ENCODE measurements at regions not wholly inside any gene's neighbourhood (a gene's known extent, or its start where the extent isn't known, plus 50 kb on each side); places are given as distances from the start of the nearest gene placed in this dataset.

DNA sequence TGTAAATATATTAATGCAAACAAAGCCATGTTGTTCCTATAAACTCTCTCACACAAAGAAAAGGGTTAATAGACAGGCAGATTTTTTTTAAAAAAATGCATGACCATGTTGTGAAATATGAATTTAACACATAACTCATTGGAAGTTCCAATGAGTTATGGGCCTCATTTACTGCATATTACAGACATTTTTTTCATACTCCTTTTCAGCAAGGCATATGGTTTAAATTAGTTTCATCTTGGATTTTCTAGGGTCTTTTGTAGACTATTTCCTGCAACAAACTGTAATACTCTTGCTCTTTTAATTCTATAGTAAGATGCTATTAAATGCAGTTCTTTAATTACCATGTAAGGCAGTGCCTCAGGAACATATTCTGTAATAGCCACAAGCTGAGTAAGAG is 323.1 kb downstream of the GBA3 start:
- no peaks in the 10 kb centered on the region for H3K27me3 ChIP-seq (ENCODE audit: control insufficient read depth, insufficient read depth, low read length, poor library complexity, severe bottlenecking)
- H3K27ac ChIP-seq (ENCODE audit: insufficient read depth, low read depth, low read length, poor library complexity, severe bottlenecking), result no peak overlapping the region
- no peak overlapping the region for H3K4me3 ChIP-seq (ENCODE audit: insufficient read depth, low read depth, low read length)
- H3K9me3 ChIP-seq (ENCODE audit: control insufficient read depth, low read length), result no peaks in the 10 kb centered on the region
- no peaks in the 10 kb centered on the region for H3K36me3 ChIP-seq (ENCODE audit: control insufficient read depth, insufficient read depth, low read length)
- no peaks in the 10 kb centered on the region for H3K4me1 ChIP-seq (ENCODE audit: control insufficient read depth, insufficient read depth, low read length)

DNA sequence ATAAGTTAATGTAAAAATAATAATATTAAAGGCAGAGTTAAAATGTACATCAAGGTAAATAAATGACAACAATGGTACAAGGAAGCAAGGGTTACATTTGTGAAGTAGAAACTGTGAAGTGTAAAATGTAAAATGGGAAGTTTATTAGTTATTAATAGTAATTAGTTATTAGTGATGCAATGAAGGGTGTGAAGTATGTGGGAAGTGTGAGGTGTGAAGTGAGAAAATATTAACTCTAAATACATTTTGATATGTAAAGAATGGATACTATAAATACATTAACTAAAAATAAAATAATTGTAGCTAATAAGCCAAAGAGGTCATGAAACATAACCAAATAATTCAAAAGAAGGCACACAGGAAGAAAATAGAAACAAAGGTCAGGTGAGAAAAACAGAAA is 316.4 kb downstream of the GBA3 start:
- H3K36me3 ChIP-seq (ENCODE audit: control insufficient read depth, insufficient read depth, low read length), result no peaks in the 10 kb centered on the region
- H3K27ac ChIP-seq (ENCODE audit: insufficient read depth, low read depth, low read length, poor library complexity, severe bottlenecking), result no peak overlapping the region
- no peaks in the 10 kb centered on the region for H3K27me3 ChIP-seq (ENCODE audit: control insufficient read depth, insufficient read depth, low read length, poor library complexity, severe bottlenecking)
- no peaks in the 10 kb centered on the region for H3K4me1 ChIP-seq (ENCODE audit: control insufficient read depth, insufficient read depth, low read length)
- H3K4me3 ChIP-seq (ENCODE audit: insufficient read depth, low read depth, low read length), result no peak overlapping the region
- no peaks in the 10 kb centered on the region for H3K9me3 ChIP-seq (ENCODE audit: control insufficient read depth, low read length)

DNA sequence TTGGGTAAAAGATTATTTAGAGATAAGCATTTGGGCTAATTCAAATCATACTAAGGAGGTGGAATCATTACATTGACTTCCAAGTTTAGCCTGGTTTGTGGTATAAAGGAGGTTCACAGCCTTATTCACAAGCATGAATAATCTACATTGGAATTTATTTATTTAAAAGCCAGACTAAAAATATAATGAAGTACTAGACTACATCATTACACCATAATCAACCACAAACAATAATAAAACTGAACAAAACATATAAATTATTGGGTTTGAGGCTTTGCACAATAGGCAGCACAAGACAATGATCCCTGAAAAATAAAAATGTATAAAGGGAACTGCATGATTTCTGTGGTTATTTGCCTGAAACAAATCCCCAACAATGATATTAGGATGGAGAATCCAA is 314.0 kb downstream of the GBA3 start:
- no peaks in the 10 kb centered on the region for H3K27me3 ChIP-seq (ENCODE audit: control insufficient read depth, insufficient read depth, low read length, poor library complexity, severe bottlenecking)
- H3K4me3 ChIP-seq (ENCODE audit: insufficient read depth, low read depth, low read length), result no peak overlapping the region
- no peaks in the 10 kb centered on the region for H3K9me3 ChIP-seq (ENCODE audit: control insufficient read depth, low read length)
- no peaks in the 10 kb centered on the region for H3K4me1 ChIP-seq (ENCODE audit: control insufficient read depth, insufficient read depth, low read length)
- H3K36me3 ChIP-seq (ENCODE audit: control insufficient read depth, insufficient read depth, low read length), result no peaks in the 10 kb centered on the region
- no peak overlapping the region for H3K27ac ChIP-seq (ENCODE audit: insufficient read depth, low read depth, low read length, poor library complexity, severe bottlenecking)

- Histone ChIP-seq H3K27ac (ENCODE audit: insufficient read depth, low read depth, low read length, poor library complexity, severe bottlenecking) (no peak overlapping the region), H3K9me3 (ENCODE audit: control insufficient read depth, low read length) (no peaks in the 10 kb centered on the region)
- 94 to 100% methylated on average over 1 of the region's 1 CpG for WGBS, 2 experiments
These were observed 313.0 kb downstream of the GBA3 start for GRCh38 chr4:23005691-23006090.

GRCh38 chr4:23001478-23001877 is 308.7 kb downstream of the GBA3 start:
- no peaks in the 10 kb centered on the region for H3K9me3 ChIP-seq (ENCODE audit: control insufficient read depth, low read length)
- no peak overlapping the region for H3K27ac ChIP-seq (ENCODE audit: insufficient read depth, low read depth, low read length, poor library complexity, severe bottlenecking)
- WGBS, 2 experiments, result 94 to 95% methylated on average over 2 of the region's 2 CpGs
- H3K36me3 ChIP-seq (ENCODE audit: control insufficient read depth, insufficient read depth, low read length), result no peaks in the 10 kb centered on the region
- no peaks in the 10 kb centered on the region for H3K4me1 ChIP-seq (ENCODE audit: control insufficient read depth, insufficient read depth, low read length)
- H3K27me3 ChIP-seq (ENCODE audit: control insufficient read depth, insufficient read depth, low read length, poor library complexity, severe bottlenecking), result no peaks in the 10 kb centered on the region
- no peak overlapping the region for H3K4me3 ChIP-seq (ENCODE audit: insufficient read depth, low read depth, low read length)

More at GRCh38 chr4:23005691-23006090, 313.0 kb downstream of the GBA3 start:
- Histone ChIP-seq H3K4me1 (ENCODE audit: control insufficient read depth, insufficient read depth, low read length) (no peaks in the 10 kb centered on the region), H3K27me3 (ENCODE audit: control insufficient read depth, insufficient read depth, low read length, poor library complexity, severe bottlenecking) (no peaks in the 10 kb centered on the region), H3K36me3 (ENCODE audit: control insufficient read depth, insufficient read depth, low read length) (no peaks in the 10 kb centered on the region), H3K4me3 (ENCODE audit: insufficient read depth, low read depth, low read length) (no peak overlapping the region)

DNA sequence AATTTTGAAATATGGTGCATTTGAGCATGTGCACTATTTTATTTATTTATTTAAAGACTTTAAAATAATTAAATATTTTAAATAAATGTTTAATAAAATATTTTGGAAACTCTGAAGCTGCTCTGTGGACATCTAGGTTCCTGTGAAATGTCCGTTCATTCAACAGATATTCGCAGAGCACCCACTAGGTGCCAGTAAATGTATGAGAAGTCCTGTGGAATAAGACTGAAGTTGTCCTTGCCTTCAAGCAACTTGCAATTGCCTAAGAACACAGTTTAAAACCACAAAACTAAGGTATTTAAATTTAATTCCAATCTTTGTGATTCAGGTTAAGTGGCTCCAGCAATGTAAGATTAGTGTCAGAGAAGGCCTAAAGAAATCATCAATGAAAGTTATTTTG is 306.7 kb downstream of the GBA3 start:
- Histone ChIP-seq H3K36me3 (ENCODE audit: control insufficient read depth, insufficient read depth, low read length) (no peaks in the 10 kb centered on the region), H3K27me3 (ENCODE audit: control insufficient read depth, insufficient read depth, low read length, poor library complexity, severe bottlenecking) (no peaks in the 10 kb centered on the region), H3K4me3 (ENCODE audit: insufficient read depth, low read depth, low read length) (no peak overlapping the region), H3K9me3 (ENCODE audit: control insufficient read depth, low read length) (no peaks in the 10 kb centered on the region), H3K4me1 (ENCODE audit: control insufficient read depth, insufficient read depth, low read length) (no peaks in the 10 kb centered on the region), H3K27ac (ENCODE audit: insufficient read depth, low read depth, low read length, poor library complexity, severe bottlenecking) (no peak overlapping the region)
- whole genome bisulfite sequencing, 2 experiments, result 94 to 98% methylated on average over 2 of the region's 2 CpGs

DNA sequence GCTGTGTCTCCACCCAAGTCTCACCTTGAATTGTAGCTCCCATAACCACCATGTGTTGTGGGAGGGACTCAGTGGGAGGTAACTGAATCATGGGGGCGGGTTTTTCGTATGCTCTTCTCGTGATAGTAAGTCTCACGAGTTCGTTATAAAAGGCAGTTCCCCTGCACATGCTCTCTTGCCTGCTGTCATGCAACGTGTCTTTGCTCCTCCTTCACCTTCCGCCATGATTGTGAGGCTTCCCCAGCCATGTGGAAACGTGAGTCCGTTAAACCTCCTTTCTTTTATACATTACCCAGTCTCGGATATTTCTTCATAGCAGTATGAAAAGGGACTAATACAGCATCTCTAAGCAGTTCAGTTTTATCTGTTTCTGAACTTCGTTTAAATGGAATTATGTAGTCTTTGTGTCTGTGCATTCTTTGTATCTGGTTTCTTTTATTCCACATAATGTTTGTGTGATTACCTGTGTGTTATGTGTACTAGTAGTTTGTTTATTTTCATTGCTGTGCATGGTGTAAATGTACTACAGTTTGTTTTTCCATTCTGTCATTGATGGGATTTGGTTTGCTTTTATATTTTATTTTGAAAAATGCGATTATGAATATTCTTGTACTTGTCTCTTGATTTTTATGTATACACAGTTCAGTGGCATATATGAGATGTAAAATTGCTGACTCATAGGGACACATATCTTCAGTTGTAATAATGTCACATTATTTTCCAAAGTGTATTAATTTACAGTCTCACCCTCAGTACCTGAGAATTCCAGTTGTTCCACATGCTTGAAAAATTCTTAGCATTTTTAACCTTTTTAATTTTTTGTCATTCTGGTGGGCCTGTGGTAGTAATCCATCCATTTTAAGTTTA is 304.9 kb downstream of the GBA3 start:
- H3K27me3 ChIP-seq (ENCODE audit: control insufficient read depth, insufficient read depth, low read length, poor library complexity, severe bottlenecking), result no peaks in the 10 kb centered on the region
- H3K36me3 ChIP-seq (ENCODE audit: control insufficient read depth, insufficient read depth, low read length), result no peaks in the 10 kb centered on the region
- no peak overlapping the region for H3K27ac ChIP-seq (ENCODE audit: insufficient read depth, low read depth, low read length, poor library complexity, severe bottlenecking)
- WGBS, 2 experiments, result 96 to 97% methylated on average over 12 of the region's 12 CpGs
- no peak overlapping the region for H3K4me3 ChIP-seq (ENCODE audit: insufficient read depth, low read depth, low read length)
- H3K9me3 ChIP-seq (ENCODE audit: control insufficient read depth, low read length), result no peaks in the 10 kb centered on the region
- no peaks in the 10 kb centered on the region for H3K4me1 ChIP-seq (ENCODE audit: control insufficient read depth, insufficient read depth, low read length)

- H3K27ac ChIP-seq (ENCODE audit: insufficient read depth, low read depth, low read length, poor library complexity, severe bottlenecking), result no peak overlapping the region
- no peaks in the 10 kb centered on the region for H3K36me3 ChIP-seq (ENCODE audit: control insufficient read depth, insufficient read depth, low read length)
- 83 to 91% methylated on average over 1 of the region's 1 CpG for WGBS, 2 experiments
- no peaks in the 10 kb centered on the region for H3K9me3 ChIP-seq (ENCODE audit: control insufficient read depth, low read length)
- no peak overlapping the region for H3K4me3 ChIP-seq (ENCODE audit: insufficient read depth, low read depth, low read length)
- H3K4me1 ChIP-seq (ENCODE audit: control insufficient read depth, insufficient read depth, low read length), result no peaks in the 10 kb centered on the region
- H3K27me3 ChIP-seq (ENCODE audit: control insufficient read depth, insufficient read depth, low read length, poor library complexity, severe bottlenecking), result no peaks in the 10 kb centered on the region
These were observed 298.8 kb downstream of the GBA3 start for GRCh38 chr4:22991576-22991975.

DNA sequence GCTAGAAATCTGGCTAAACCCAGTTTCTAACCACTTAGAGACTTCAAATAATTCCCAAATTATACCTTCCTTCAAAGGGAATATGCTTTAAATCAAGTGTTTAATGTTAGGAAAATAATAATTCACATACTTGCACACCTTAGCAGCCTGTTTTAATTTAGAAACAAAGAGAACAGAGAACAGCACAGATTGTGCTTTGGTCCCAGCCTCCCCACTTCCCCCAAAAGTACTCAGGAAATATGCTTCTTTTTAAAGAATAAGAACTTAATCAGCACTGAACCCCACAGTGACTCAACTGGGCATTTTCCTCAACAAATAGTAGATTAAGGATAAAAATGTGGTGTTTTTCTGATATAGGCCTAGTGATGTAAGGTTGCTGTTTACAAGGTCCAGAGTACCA is 295.8 kb downstream of the GBA3 start:
- Histone ChIP-seq H3K27me3 (ENCODE audit: control insufficient read depth, insufficient read depth, low read length, poor library complexity, severe bottlenecking) (no peaks in the 10 kb centered on the region), H3K9me3 (ENCODE audit: control insufficient read depth, low read length) (no peaks in the 10 kb centered on the region), H3K36me3 (ENCODE audit: control insufficient read depth, insufficient read depth, low read length) (no peaks in the 10 kb centered on the region), H3K27ac (ENCODE audit: insufficient read depth, low read depth, low read length, poor library complexity, severe bottlenecking) (no peak overlapping the region), H3K4me3 (ENCODE audit: insufficient read depth, low read depth, low read length) (no peak overlapping the region), H3K4me1 (ENCODE audit: control insufficient read depth, insufficient read depth, low read length) (no peaks in the 10 kb centered on the region)

- Histone ChIP-seq H3K4me3 (ENCODE audit: insufficient read depth, low read depth, low read length) (no peak overlapping the region), H3K27ac (ENCODE audit: insufficient read depth, low read depth, low read length, poor library complexity, severe bottlenecking) (no peak overlapping the region), H3K9me3 (ENCODE audit: control insufficient read depth, low read length) (no peaks in the 10 kb centered on the region), H3K27me3 (ENCODE audit: control insufficient read depth, insufficient read depth, low read length, poor library complexity, severe bottlenecking) (no peaks in the 10 kb centered on the region), H3K4me1 (ENCODE audit: control insufficient read depth, insufficient read depth, low read length) (no peaks in the 10 kb centered on the region), H3K36me3 (ENCODE audit: control insufficient read depth, insufficient read depth, low read length) (no peaks in the 10 kb centered on the region)
- 84 to 92% methylated on average over 4 to 5 of the region's 5 CpGs for WGBS, 2 experiments
These were observed 295.1 kb downstream of the GBA3 start for GRCh38 chr4:22987870-22988269.

DNA sequence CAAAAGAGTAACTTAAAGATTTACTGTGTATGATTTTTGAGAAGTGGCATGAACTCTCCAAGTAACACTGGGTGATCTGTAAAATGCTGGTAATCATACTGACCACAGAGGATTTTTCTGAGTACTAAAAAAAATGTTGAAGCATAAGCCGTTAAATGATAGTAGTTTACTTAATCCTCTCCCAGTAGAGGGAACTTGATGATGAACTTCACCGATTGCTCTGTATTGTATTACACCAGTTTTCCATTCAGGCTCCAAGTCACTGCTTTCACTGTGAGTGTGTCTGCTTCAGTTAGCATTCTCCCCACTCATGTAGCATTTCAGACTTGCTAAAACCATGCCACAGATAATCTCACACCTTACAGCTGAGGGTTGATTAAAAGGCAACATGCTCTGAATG is 294.1 kb downstream of the GBA3 start:
- H3K36me3 ChIP-seq (ENCODE audit: control insufficient read depth, insufficient read depth, low read length), result no peaks in the 10 kb centered on the region
- H3K4me3 ChIP-seq (ENCODE audit: insufficient read depth, low read depth, low read length), result no peak overlapping the region
- no peaks in the 10 kb centered on the region for H3K4me1 ChIP-seq (ENCODE audit: control insufficient read depth, insufficient read depth, low read length)
- 95 to 100% methylated on average over 2 of the region's 2 CpGs for WGBS, 2 experiments
- no peaks in the 10 kb centered on the region for H3K9me3 ChIP-seq (ENCODE audit: control insufficient read depth, low read length)
- H3K27ac ChIP-seq (ENCODE audit: insufficient read depth, low read depth, low read length, poor library complexity, severe bottlenecking), result no peak overlapping the region
- H3K27me3 ChIP-seq (ENCODE audit: control insufficient read depth, insufficient read depth, low read length, poor library complexity, severe bottlenecking), result no peaks in the 10 kb centered on the region

All from ectodermal cell (in vitro differentiated cells).